Activated CD8-positive, alpha-beta T cell treated with anti-CD3 and anti-CD28 coated beads, Interleukin-2, amount 10 ng/mL, durations not matched to agents 7 days and 5 days (primary cell): ENCODE measurements at regions not wholly inside any gene's neighbourhood (a gene's known extent, or its start where the extent isn't known, plus 50 kb on each side); places are given as distances from the start of the nearest gene placed in this dataset.

Experiments
- ATAC-seq: fragments of 150-1000 bp; cut with Tn5 transposase; one replicate; pipeline ENCODE4 v1.10.0; 2021; ENCODE audit warnings: moderate library complexity
- CTCF ChIA-PET: fragments of 350-600 bp; sonication (Branson Sonifier 250); formaldehyde crosslinking; loops from one replicate; lab custom pipeline; 2021; ENCODE audit warnings: antibody characterized with exemption; lab: Charles Lee
- POLR2A ChIA-PET: fragments of 350-600 bp; sonication (Branson Sonifier 250); formaldehyde crosslinking; loops from one replicate; lab custom pipeline; 2021; ENCODE audit warnings: antibody characterized with exemption; lab: Charles Lee
- DNase-seq: peaks from one replicate; pipeline ENCODE4 v3.0.0-alpha.2; 2020
- H3K27ac Mint-ChIP-seq: one replicate; pipeline ENCODE4 v1.8.0; 2021; ENCODE audit warnings: mild to moderate bottlenecking, mixed read lengths
- H3K27me3 Mint-ChIP-seq: one replicate; pipeline ENCODE4 v1.8.0; 2021; ENCODE audit warnings: low read depth, mixed read lengths
- H3K36me3 Mint-ChIP-seq: one replicate; pipeline ENCODE4 v1.8.0; 2021; ENCODE audit warnings: low read depth, mixed read lengths
- H3K4me1 Mint-ChIP-seq: one replicate; pipeline ENCODE4 v1.8.0; 2021; ENCODE audit warnings: low read depth, mixed read lengths
- H3K4me3 Mint-ChIP-seq: one replicate; pipeline ENCODE4 v1.8.0; 2021; ENCODE audit warnings: mild to moderate bottlenecking, mixed read lengths
- H3K9me3 Mint-ChIP-seq: one replicate; pipeline ENCODE4 v1.8.0; 2022; ENCODE audit warnings: mixed read lengths; ENCODE audit not compliant: insufficient read depth

DNA sequence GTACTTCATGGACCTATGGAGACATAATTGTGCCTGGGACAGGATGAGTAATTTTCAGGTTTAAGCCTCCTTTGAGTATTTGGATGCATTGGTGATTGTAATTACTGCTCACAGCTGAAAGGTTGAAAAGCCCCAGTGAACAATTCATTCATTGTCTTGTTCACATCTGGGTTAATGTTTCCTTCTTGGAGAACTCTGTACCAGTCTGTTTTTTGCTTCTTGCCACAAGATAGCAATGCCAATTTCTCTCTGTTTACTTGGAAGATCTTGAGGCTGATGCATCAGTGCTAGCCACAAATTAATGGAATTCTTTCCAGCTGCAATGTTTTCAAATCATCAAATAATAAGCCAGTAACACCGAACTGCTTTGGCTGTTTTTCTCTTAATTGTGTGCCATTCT is 207.8 kb downstream of the BMP2 start:
- Mint-ChIP-seq H3K27me3 (no peaks in the 10 kb centered on the region), H3K36me3 (no peaks in the 10 kb centered on the region), H3K9me3 (peaks cover 3% of the 10 kb centered on the region), H3K4me3 (no peak overlapping the region), H3K27ac (no peak overlapping the region), H3K4me1 (no peaks in the 10 kb centered on the region)
- POLR2A ChIA-PET = no interaction called here
- DNase-seq (no peak), ATAC-seq (no peak)
- CTCF ChIA-PET = no interaction called here

- CTCF ChIA-PET = no interaction called here
- H3K4me1 Mint-ChIP-seq = no peaks in the 10 kb centered on the region
- ATAC-seq (no peak), DNase-seq (no peak)
- H3K27me3 Mint-ChIP-seq = no peaks in the 10 kb centered on the region
- H3K9me3 Mint-ChIP-seq = peaks cover 3% of the 10 kb centered on the region
- no peak overlapping the region for H3K27ac Mint-ChIP-seq
- no peaks in the 10 kb centered on the region for H3K36me3 Mint-ChIP-seq
- no peak overlapping the region for H3K4me3 Mint-ChIP-seq
- POLR2A ChIA-PET = no interaction called here
Observed at GRCh38 chr20:6976106-6976900, 208.8 kb downstream of the BMP2 start.

- CTCF ChIA-PET = no interaction called here
Observed at GRCh38 chr20:6979621-6980020, 212.1 kb downstream of the BMP2 start.

DNA sequence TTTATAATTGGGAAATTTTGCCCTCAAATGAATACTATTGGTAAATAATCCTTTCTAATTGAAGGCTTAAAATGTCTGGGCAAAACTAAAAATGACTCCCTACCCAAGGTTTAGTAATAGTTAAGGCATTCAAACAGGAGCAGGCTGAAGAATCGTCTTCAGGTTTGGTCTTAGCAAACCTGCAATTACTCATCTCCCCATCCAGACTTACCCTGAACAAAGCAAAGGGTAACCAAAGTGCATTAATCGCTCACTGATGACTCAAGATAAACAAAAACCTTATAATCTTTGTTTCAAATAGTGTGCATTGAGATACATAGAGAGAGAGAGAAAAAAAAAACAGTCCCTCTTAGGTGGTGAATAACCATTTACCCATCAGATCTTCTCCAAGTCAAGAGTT is 225.5 kb downstream of the BMP2 start:
- ChIA-PET CTCF (no interaction called here), POLR2A (no interaction called here)
- no peak overlapping the region for H3K4me3 Mint-ChIP-seq
- no peaks in the 10 kb centered on the region for H3K27me3 Mint-ChIP-seq
- ATAC-seq (no peak), DNase-seq (no peak)
- H3K36me3 Mint-ChIP-seq = no peaks in the 10 kb centered on the region
- no peak overlapping the region for H3K27ac Mint-ChIP-seq
- no peaks in the 10 kb centered on the region for H3K4me1 Mint-ChIP-seq
- H3K9me3 Mint-ChIP-seq = peaks cover 13% of the 10 kb centered on the region

More at GRCh38 chr20:6979621-6980020, 212.1 kb downstream of the BMP2 start:
- POLR2A ChIA-PET = no interaction called here
- H3K4me1 Mint-ChIP-seq = no peaks in the 10 kb centered on the region
- H3K4me3 Mint-ChIP-seq = no peak overlapping the region
- no peak overlapping the region for H3K27ac Mint-ChIP-seq
- no peak for ATAC-seq
- peaks cover 8% of the 10 kb centered on the region for H3K9me3 Mint-ChIP-seq
- no peaks in the 10 kb centered on the region for H3K27me3 Mint-ChIP-seq
- no peak for DNase-seq
- H3K36me3 Mint-ChIP-seq = no peaks in the 10 kb centered on the region

DNA sequence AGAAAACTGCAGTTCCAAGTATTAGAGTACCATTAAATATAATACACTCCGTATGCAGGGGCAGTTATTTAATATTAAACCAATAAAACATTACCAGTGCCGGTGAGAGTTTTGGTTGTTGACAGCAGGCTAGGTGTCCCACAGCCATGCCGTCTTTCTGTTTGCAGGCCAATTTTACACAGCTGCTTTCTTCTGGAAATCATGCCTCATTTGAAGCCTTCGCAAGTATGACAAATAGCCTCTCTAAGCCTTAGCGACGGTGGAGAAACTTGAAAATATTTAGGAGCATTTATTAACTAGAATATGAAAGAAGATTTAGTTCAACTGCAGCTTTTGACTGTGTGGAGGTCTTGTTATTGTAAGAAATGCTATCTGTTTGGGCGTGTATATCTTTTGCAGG is 226.0 kb downstream of the BMP2 start:
- ATAC-seq (no peak), DNase-seq (no peak)
- Mint-ChIP-seq H3K27me3 (no peaks in the 10 kb centered on the region), H3K4me1 (no peaks in the 10 kb centered on the region), H3K27ac (no peak overlapping the region), H3K9me3 (peaks cover 13% of the 10 kb centered on the region), H3K4me3 (no peak overlapping the region), H3K36me3 (no peaks in the 10 kb centered on the region)
- CTCF ChIA-PET = no interaction called here
- POLR2A ChIA-PET = no interaction called here

DNA sequence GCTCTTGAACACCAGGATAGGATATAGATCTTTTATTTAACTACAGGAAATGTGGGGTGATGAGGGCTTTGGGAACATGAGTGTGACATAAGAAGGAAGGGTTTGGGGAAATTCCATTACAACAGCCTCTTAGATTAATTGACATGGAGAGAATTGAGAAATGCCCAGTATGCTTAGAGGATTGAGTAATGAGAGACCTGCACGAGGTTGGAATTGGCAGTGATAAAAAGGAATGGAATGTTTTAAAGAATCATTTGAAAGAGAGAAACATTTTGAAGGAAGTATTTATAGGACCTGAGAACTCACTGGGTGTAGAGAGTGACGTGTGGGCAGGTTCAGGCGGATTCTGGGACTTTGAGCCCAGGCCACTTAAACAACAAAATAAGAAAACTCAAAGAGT is 227.0 kb downstream of the BMP2 start:
- ChIA-PET CTCF (no interaction called here), POLR2A (no interaction called here)
- no peak for ATAC-seq

DNA sequence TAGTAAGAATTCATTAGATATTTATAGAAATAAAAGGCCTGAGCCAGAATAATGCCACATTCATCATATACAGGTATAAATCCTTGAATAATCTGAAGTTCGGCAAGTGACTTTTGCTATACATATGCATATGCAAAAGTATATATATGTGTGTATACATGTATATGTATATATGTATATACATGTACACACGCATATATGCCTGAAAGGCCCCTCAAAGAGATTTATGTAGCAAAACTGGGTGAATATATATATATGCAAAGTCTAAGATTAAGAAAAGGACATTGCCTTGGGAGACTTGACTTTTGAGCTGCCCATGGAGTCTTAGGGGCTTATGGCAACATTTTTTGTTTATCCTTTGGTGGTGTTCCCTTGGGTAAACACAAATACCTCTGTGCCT is 231.4 kb downstream of the BMP2 start:
- POLR2A ChIA-PET = no interaction called here
- Mint-ChIP-seq H3K4me1 (no peaks in the 10 kb centered on the region), H3K9me3 (peaks cover 10% of the 10 kb centered on the region), H3K27me3 (no peaks in the 10 kb centered on the region), H3K36me3 (no peaks in the 10 kb centered on the region), H3K4me3 (no peak overlapping the region), H3K27ac (no peak overlapping the region)
- ATAC-seq (no peak), DNase-seq (no peak)
- CTCF ChIA-PET = no interaction called here

More for the DNA sequence above, 227.0 kb downstream of the BMP2 start:
- no peak overlapping the region for H3K27ac Mint-ChIP-seq
- no peaks in the 10 kb centered on the region for H3K27me3 Mint-ChIP-seq
- peaks cover 13% of the 10 kb centered on the region for H3K9me3 Mint-ChIP-seq
- H3K4me1 Mint-ChIP-seq = no peaks in the 10 kb centered on the region
- no peak overlapping the region for H3K4me3 Mint-ChIP-seq
- H3K36me3 Mint-ChIP-seq = no peaks in the 10 kb centered on the region
- DNase-seq = no peak

DNA sequence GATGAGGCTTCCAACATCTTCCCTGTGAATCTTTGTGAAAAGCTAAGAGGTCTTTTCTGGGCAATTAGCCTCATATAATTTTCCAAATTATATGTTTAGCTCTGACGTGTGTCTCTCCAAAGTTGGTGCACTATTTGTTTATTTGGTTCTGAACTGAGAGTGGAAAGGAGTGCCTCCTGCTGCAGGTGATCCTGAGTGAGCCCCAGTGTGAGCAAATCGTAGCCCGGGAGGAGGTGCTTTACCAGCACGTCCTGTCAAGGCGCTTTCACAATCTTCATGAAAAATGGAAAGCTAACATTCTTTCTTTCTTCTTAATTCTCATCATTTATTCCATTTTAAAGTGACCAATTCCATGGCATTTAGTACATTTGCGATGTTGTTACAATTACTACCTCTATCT is 231.9 kb downstream of the BMP2 start:
- no peak overlapping the region for H3K4me3 Mint-ChIP-seq
- no peak for ATAC-seq
- ChIA-PET CTCF (no interaction called here), POLR2A (no interaction called here)
- H3K9me3 Mint-ChIP-seq = peaks cover 9% of the 10 kb centered on the region
- H3K27ac Mint-ChIP-seq = no peak overlapping the region
- H3K27me3 Mint-ChIP-seq = no peaks in the 10 kb centered on the region
- no peaks in the 10 kb centered on the region for H3K36me3 Mint-ChIP-seq
- H3K4me1 Mint-ChIP-seq = no peaks in the 10 kb centered on the region
- DNase-seq = no peak

GRCh38 chr20:7003598-7003997 is 236.1 kb downstream of the BMP2 start:
- ATAC-seq (no peak), DNase-seq (no peak)
- Mint-ChIP-seq H3K27me3 (no peaks in the 10 kb centered on the region), H3K4me1 (no peaks in the 10 kb centered on the region), H3K36me3 (no peaks in the 10 kb centered on the region), H3K9me3 (peaks cover 12% of the 10 kb centered on the region), H3K4me3 (no peak overlapping the region), H3K27ac (no peak overlapping the region)
- POLR2A ChIA-PET = no interaction called here
- CTCF ChIA-PET = no interaction called here

- no peaks in the 10 kb centered on the region for H3K36me3 Mint-ChIP-seq
- DNase-seq = no peak
- no peak overlapping the region for H3K4me3 Mint-ChIP-seq
- no peak for ATAC-seq
- H3K4me1 Mint-ChIP-seq = no peaks in the 10 kb centered on the region
- H3K27me3 Mint-ChIP-seq = no peaks in the 10 kb centered on the region
- H3K9me3 Mint-ChIP-seq = peaks cover 21% of the 10 kb centered on the region
- no peak overlapping the region for H3K27ac Mint-ChIP-seq
- CTCF ChIA-PET = no interaction called here
- POLR2A ChIA-PET = no interaction called here
Observed at GRCh38 chr20:7004801-7005200, 237.3 kb downstream of the BMP2 start.

DNA sequence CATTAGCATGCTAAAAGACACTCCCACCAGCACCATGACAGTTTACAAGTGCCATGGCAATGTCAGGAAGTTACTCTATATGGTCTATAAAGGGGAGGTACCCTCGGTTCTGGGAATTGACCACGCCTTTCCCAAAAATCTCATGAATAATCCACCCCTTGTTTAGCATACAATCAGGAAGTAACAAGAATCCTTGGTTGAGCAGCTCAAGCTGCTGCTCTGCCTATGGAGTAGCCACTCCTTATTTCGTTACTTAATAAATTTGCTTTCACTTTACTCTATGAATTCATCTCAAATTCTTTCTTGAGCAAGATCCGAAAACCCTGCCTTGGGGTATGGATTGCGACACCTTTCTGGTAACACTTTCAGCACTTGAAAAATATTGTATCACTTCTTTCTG is 243.0 kb downstream of the BMP2 start:
- CTCF ChIA-PET = no interaction called here
- H3K27me3 Mint-ChIP-seq = no peaks in the 10 kb centered on the region
- H3K9me3 Mint-ChIP-seq = peaks cover 16% of the 10 kb centered on the region
- DNase-seq (no peak), ATAC-seq (no peak)
- no peak overlapping the region for H3K4me3 Mint-ChIP-seq
- no peak overlapping the region for H3K27ac Mint-ChIP-seq
- no peaks in the 10 kb centered on the region for H3K4me1 Mint-ChIP-seq
- H3K36me3 Mint-ChIP-seq = no peaks in the 10 kb centered on the region
- POLR2A ChIA-PET = no interaction called here

DNA sequence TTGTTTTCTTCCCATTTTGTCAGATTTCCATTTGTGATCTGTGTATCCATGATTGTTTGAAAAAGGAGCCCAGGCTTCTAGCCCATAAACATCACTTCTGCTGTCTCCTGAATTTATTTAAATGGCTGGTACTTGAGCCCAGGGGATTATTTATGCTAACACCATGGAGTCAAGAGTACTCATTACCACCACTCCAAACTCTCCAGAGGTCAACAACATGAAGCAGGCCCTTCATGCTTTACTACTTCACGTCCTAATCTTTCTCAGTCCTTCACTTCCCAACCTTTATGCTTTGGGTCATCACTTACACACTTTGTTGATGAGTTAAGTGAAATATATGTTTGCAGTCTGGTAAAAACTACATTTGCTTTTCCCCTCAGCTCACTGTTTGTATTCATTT is 247.8 kb downstream of the BMP2 start:
- Mint-ChIP-seq H3K9me3 (no peaks in the 10 kb centered on the region), H3K27me3 (no peaks in the 10 kb centered on the region), H3K27ac (no peak overlapping the region), H3K36me3 (no peaks in the 10 kb centered on the region), H3K4me1 (no peaks in the 10 kb centered on the region), H3K4me3 (no peak overlapping the region)
- CTCF ChIA-PET = no interaction called here
- DNase-seq = no peak
- ATAC-seq = no peak
- POLR2A ChIA-PET = no interaction called here

GRCh38 chr20:7022597-7022996 is 255.1 kb downstream of the BMP2 start:
- Mint-ChIP-seq H3K27ac (no peak overlapping the region), H3K36me3 (no peaks in the 10 kb centered on the region), H3K4me3 (no peak overlapping the region), H3K9me3 (peaks cover 14% of the 10 kb centered on the region), H3K4me1 (no peaks in the 10 kb centered on the region), H3K27me3 (no peaks in the 10 kb centered on the region)
- POLR2A ChIA-PET = no interaction called here
- no peak for ATAC-seq
- DNase-seq = no peak
- CTCF ChIA-PET = no interaction called here
